Lung (tissue), 11 donors: ENCODE measurements at regions not wholly inside any gene's neighbourhood (a gene's known extent, or its start where the extent isn't known, plus 50 kb on each side); places are given as distances from the start of the nearest gene placed in this dataset.

Experiments used
- ATAC-seq: fragments of 200-7000 bp; cut with Tn5 transposase; one replicate; pipeline ENCODE4 v1.9.1; 2020; ENCODE audit warnings: moderate number of reproducible peaks; ENCODE audit not compliant: insufficient read depth, low FRiP score
- DNase-seq, 3 donors: peaks; one replicate each; pipeline ENCODE4 v3.0.0-alpha.2; 2013 to 2017
- H3K27ac ChIP-seq, 2 donors: one replicate each; pipeline ENCODE4 v1.5.1; 2013; ENCODE audit warnings: mild to moderate bottlenecking in 2 of 2, moderate library complexity in 2 of 2, control low read depth in 1 of 2, inconsistent platforms in 1 of 2, low read depth in 1 of 2, low read length in 1 of 2
- H3K27me3 ChIP-seq, 3 donors: one replicate each; pipeline ENCODE4 v1.5.1; 2013; ENCODE audit warnings: low read length in 2 of 3; ENCODE audit not compliant: control insufficient read depth in 3 of 3, insufficient read depth in 3 of 3
- H3K36me3 ChIP-seq, 4 donors: one replicate each; pipeline ENCODE4 v1.5.1; 2013; ENCODE audit warnings: low read length in 4 of 4, mild to moderate bottlenecking in 1 of 4, moderate library complexity in 1 of 4; ENCODE audit not compliant: control insufficient read depth in 4 of 4, insufficient read depth in 4 of 4
- H3K4me1 ChIP-seq, 5 donors: one replicate each; pipeline ENCODE4 v1.5.1; 2013; ENCODE audit warnings: low read length in 5 of 5, mild to moderate bottlenecking in 2 of 5, moderate library complexity in 1 of 5; ENCODE audit not compliant: control insufficient read depth in 5 of 5, insufficient read depth in 5 of 5
- H3K4me3 ChIP-seq: one replicate; pipeline ENCODE4 v1.5.1; 2013; ENCODE audit warnings: mild to moderate bottlenecking, control low read depth, moderate library complexity
- H3K9ac ChIP-seq, 2 donors: one replicate each; pipeline ENCODE4 v1.5.1; 2013; ENCODE audit warnings: low read length in 2 of 2, control low read depth in 1 of 2; ENCODE audit not compliant: insufficient read depth in 1 of 2
- H3K9me3 ChIP-seq, 4 donors: one replicate each; pipeline ENCODE4 v1.5.1; 2013; ENCODE audit warnings: low read length in 3 of 4, mild to moderate bottlenecking in 1 of 4, moderate library complexity in 1 of 4; ENCODE audit not compliant: control insufficient read depth in 4 of 4, insufficient read depth in 3 of 4
- CTCF ChIP-seq: IDR thresholded peaks from 2 replicates; pipeline ENCODE4 v1.5.1; 2012; ENCODE audit warnings: mild to moderate bottlenecking; ENCODE audit errors: control extremely low read depth, extremely low read depth
- WGBS, 2 donors: extraction: QIAGEN DNeasy Blood & Tissue Kit; methylation state at CpG; one replicate each; pipeline ENCODE4 v1.1.7; 2013; 5-methylcytosine and 5-hydroxymethylcytosine counted together
- donor health status: control.
- donor health status: control.
- donor health status: Bipolar disorder and iron deficiency.
- donor health status: healthy.
- donor health status: DM: yes; HTN: yes; CAD: no.

GRCh38 chr5:3535414-3536211, 60.0 kb upstream of the IRX1 start:
- Histone ChIP-seq H3K27me3 (no peaks in the 10 kb centered on the region), H3K4me1 (peaks cover 0 to 5% (median 0%) of the 10 kb centered on the region in 5 donors), H3K9ac (no peak overlapping the region), H3K36me3 (no peaks in the 10 kb centered on the region), H3K9me3 (peaks cover 0 to 2% (median 0%) of the 10 kb centered on the region in 4 donors), H3K27ac (no peak overlapping the region), H3K4me3 (no peak overlapping the region)
- no peak for ATAC-seq
- WGBS, 2 donors: 95% methylated on average over 57 to 60 of the region's 60 CpGs
- no peak for DNase-seq
- TF ChIP-seq CTCF: no peak

- 93 to 95% methylated on average over 13 of the region's 13 CpGs for WGBS, 2 donors
- H3K4me3 ChIP-seq: no peak overlapping the region
- ATAC-seq (no peak), DNase-seq (no peak)
- no peaks in the 10 kb centered on the region for H3K27me3 ChIP-seq
- H3K9ac ChIP-seq: no peak overlapping the region
- H3K9me3 ChIP-seq: peaks cover 0 to 2% (median 0%) of the 10 kb centered on the region in 4 donors
- peaks cover 0 to 9% (median 0%) of the 10 kb centered on the region in 5 donors for H3K4me1 ChIP-seq
- H3K27ac ChIP-seq: no peak overlapping the region
- TF ChIP-seq CTCF: no peak
- H3K36me3 ChIP-seq: no peaks in the 10 kb centered on the region
These were observed 60.6 kb upstream of the IRX1 start for GRCh38 chr5:3534997-3535396.

- H3K9ac ChIP-seq: no peak overlapping the region
- H3K9me3 ChIP-seq: peaks cover 0 to 2% (median 0%) of the 10 kb centered on the region in 4 donors
- H3K27me3 ChIP-seq: no peaks in the 10 kb centered on the region
- no peak overlapping the region for H3K4me3 ChIP-seq
- 53 to 59% methylated on average over 8 of the region's 8 CpGs for WGBS, 2 donors
- DNase-seq: peak in 1 of 3 donors; percentile 33
- no peak for TF ChIP-seq CTCF
- H3K4me1 ChIP-seq: peaks cover 0 to 9% (median 0%) of the 10 kb centered on the region in 5 donors
- H3K36me3 ChIP-seq: no peaks in the 10 kb centered on the region
- no peak for ATAC-seq
- H3K27ac ChIP-seq: no peak overlapping the region
These were observed 64.2 kb upstream of the IRX1 start for GRCh38 chr5:3531320-3531986.
